Activated T-cell treated with anti-CD3 and anti-CD28 coated beads for 24 hours (primary cell): ENCODE measurements at regions not wholly inside any gene's neighbourhood (a gene's known extent, or its start where the extent isn't known, plus 50 kb on each side); places are given as distances from the start of the nearest gene placed in this dataset.

Source experiments
- DNase-seq: peaks from one replicate; pipeline ENCODE4 v3.0.0-alpha.2; 2020; ENCODE audit warnings: low read depth

- no peak for DNase-seq
These were observed 182.1 kb upstream of the TET2 start for GRCh38 chr4:104964410-104965175.

GRCh38 chr4:104966349-104967033 lies 180.2 kb upstream of the TET2 start:
- DNase-seq = peak; percentile 8

GRCh38 chr4:104967034-104967401 lies 179.7 kb upstream of the TET2 start:
- DNase-seq = no peak

- DNase-seq = no peak
These were observed 177.1 kb upstream of the TET2 start for GRCh38 chr4:104969394-104970082.

GRCh38 chr4:104971462-104971861 lies 175.2 kb upstream of the TET2 start:
- DNase-seq = no peak

GRCh38 chr4:104973708-104974107 lies 173.0 kb upstream of the TET2 start:
- no peak for DNase-seq

GRCh38 chr4:104975617-104976016 lies 171.1 kb upstream of the TET2 start:
- DNase-seq = no peak

GRCh38 chr4:104976262-104976661 lies 170.4 kb upstream of the TET2 start:
- no peak for DNase-seq

GRCh38 chr4:104979083-104979760 lies 167.5 kb upstream of the TET2 start:
- no peak for DNase-seq

- DNase-seq = no peak
These were observed 163.0 kb upstream of the TET2 start for GRCh38 chr4:104983615-104984179.

- DNase-seq = no peak
These were observed 160.4 kb upstream of the TET2 start for GRCh38 chr4:104986306-104986705.

- DNase-seq = no peak
These were observed 157.3 kb upstream of the TET2 start for GRCh38 chr4:104989371-104989770.

GRCh38 chr4:105002278-105002677 lies 144.4 kb upstream of the TET2 start:
- DNase-seq = no peak

GRCh38 chr4:105014234-105014633 lies 132.4 kb upstream of the TET2 start:
- DNase-seq = no peak

- DNase-seq = no peak
These were observed 132.0 kb upstream of the TET2 start for GRCh38 chr4:105014635-105015034.

- no peak for DNase-seq
These were observed 130.9 kb upstream of the TET2 start for GRCh38 chr4:105015750-105016149.

- DNase-seq = no peak
These were observed 123.6 kb upstream of the TET2 start for GRCh38 chr4:105022811-105023667.

- no peak for DNase-seq
These were observed 123.0 kb upstream of the TET2 start for GRCh38 chr4:105023668-105024055.

GRCh38 chr4:105025263-105026017 lies 121.2 kb upstream of the TET2 start:
- no peak for DNase-seq

- no peak for DNase-seq
These were observed 109.7 kb upstream of the TET2 start for GRCh38 chr4:105036991-105037390.

GRCh38 chr4:105042451-105042850 lies 104.2 kb upstream of the TET2 start:
- no peak for DNase-seq
